ENCODE measurements at regions not wholly inside any gene's neighbourhood (a gene's known extent, or its start where the extent isn't known, plus 50 kb on each side); places are given as distances from the start of the nearest gene placed in this dataset.

- H3K4me3 ChIP-seq (ENCODE audit: low read depth, low read length), result no peak overlapping the region
- H3K9me3 ChIP-seq (ENCODE audit: control insufficient read depth, low read length), result no peaks in the 10 kb centered on the region
- H3K36me3 ChIP-seq (ENCODE audit: control insufficient read depth, insufficient read depth, low read length), result no peaks in the 10 kb centered on the region
- no peaks in the 10 kb centered on the region for H3K27me3 ChIP-seq (ENCODE audit: control insufficient read depth, insufficient read depth, low read length)
- no peaks in the 10 kb centered on the region for H3K4me1 ChIP-seq
- no peak overlapping the region for H3K9ac ChIP-seq
- no peak overlapping the region for H3K27ac ChIP-seq
- H3K4me2 ChIP-seq (ENCODE audit: low read length), result no peak overlapping the region
- no peak for TF ChIP-seq CTCF (IDR thresholded peaks at IDR 0.05)
- no peaks in the 10 kb centered on the region for H3K79me2 ChIP-seq
- H2AFZ ChIP-seq, result no peak overlapping the region
Observed at GRCh38 chr2:129276978-129277584, 702.4 kb upstream of the RAB6C start.

- no peak overlapping the region for H3K4me2 ChIP-seq (ENCODE audit: low read length)
- no peak overlapping the region for H3K27ac ChIP-seq
- H3K27me3 ChIP-seq (ENCODE audit: control insufficient read depth, insufficient read depth, low read length), result no peaks in the 10 kb centered on the region
- H3K9me3 ChIP-seq (ENCODE audit: control insufficient read depth, low read length), result no peaks in the 10 kb centered on the region
- H3K9ac ChIP-seq, result no peak overlapping the region
- no peaks in the 10 kb centered on the region for H3K4me1 ChIP-seq
- no peaks in the 10 kb centered on the region for H3K79me2 ChIP-seq
- no peaks in the 10 kb centered on the region for H3K36me3 ChIP-seq (ENCODE audit: control insufficient read depth, insufficient read depth, low read length)
- no peak overlapping the region for H3K4me3 ChIP-seq (ENCODE audit: low read depth, low read length)
- H2AFZ ChIP-seq, result no peak overlapping the region
- no peak for TF ChIP-seq CTCF (IDR thresholded peaks at IDR 0.05)
Observed at GRCh38 chr2:129277585-129277981, 701.9 kb upstream of the RAB6C start.

DNA sequence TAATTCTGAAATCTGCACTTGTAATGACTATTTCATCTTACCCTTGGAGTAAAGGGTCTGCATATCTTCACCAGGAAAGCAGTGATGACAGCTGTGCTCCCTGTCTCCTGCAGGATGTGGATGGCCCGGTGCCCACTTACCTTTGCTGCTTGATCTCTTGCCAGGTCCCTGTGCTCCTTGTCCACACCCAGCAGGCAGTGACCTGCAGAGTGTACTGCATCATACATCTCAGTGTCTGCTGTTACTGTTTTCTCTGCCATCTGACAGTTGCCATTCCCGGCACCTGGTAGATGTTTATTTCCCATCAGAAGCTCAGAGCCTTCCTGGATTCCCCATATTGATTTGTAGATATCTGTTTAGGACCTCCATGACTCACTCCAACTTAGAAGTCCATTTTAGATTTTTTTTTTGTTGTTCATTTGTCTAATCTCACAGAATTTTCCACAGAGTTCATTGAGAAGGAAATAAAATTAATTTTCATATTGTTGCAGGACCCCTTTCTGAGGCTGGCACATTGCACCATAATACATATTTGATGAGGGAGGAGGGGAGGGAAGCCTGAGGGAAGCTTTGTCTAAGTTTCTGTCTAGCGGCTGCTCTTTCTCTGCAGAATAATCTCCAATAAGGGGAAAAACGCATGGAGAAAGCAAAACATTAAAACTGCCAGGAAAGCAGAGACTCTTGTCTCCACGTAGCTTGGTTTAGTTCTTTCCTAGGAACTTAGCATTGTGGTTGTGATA, 697.5 kb upstream of the RAB6C start:
- H3K36me3 ChIP-seq (ENCODE audit: control insufficient read depth, insufficient read depth, low read length), result no peaks in the 10 kb centered on the region
- no peak overlapping the region for H3K27ac ChIP-seq
- H3K4me2 ChIP-seq (ENCODE audit: low read length), result no peak overlapping the region
- no peaks in the 10 kb centered on the region for H3K9me3 ChIP-seq (ENCODE audit: control insufficient read depth, low read length)
- no peaks in the 10 kb centered on the region for H3K27me3 ChIP-seq (ENCODE audit: control insufficient read depth, insufficient read depth, low read length)
- no peak overlapping the region for H3K9ac ChIP-seq
- no peak overlapping the region for H2AFZ ChIP-seq
- TF ChIP-seq CTCF (IDR thresholded peaks at IDR 0.05), result no peak
- no peaks in the 10 kb centered on the region for H3K79me2 ChIP-seq
- H3K4me3 ChIP-seq (ENCODE audit: low read depth, low read length), result no peak overlapping the region
- H3K4me1 ChIP-seq, result no peaks in the 10 kb centered on the region

DNA sequence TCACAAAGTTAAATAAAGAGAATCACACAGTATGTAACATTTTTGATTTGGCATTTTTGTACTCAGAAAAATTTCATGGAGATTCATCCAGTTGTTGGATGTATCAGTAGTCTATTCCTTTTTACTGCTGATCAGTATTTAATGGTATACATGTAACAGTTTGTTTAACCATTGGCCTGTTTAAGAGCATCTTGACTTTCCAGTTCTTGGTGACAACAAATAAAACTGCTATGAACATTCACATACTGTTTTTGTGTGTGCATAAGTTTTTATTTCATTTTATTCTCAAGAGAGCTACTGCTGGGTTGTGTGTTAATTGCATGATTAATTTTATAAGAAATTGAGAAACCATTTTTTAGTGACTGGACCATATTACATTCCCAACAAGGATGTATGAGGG, 694.5 kb upstream of the RAB6C start:
- H3K4me2 ChIP-seq (ENCODE audit: low read length), result no peak overlapping the region
- no peaks in the 10 kb centered on the region for H3K36me3 ChIP-seq (ENCODE audit: control insufficient read depth, insufficient read depth, low read length)
- TF ChIP-seq CTCF (IDR thresholded peaks at IDR 0.05), result no peak
- H3K4me1 ChIP-seq, result no peaks in the 10 kb centered on the region
- H3K9me3 ChIP-seq (ENCODE audit: control insufficient read depth, low read length), result no peaks in the 10 kb centered on the region
- H3K4me3 ChIP-seq (ENCODE audit: low read depth, low read length), result no peak overlapping the region
- no peak overlapping the region for H3K9ac ChIP-seq
- no peak overlapping the region for H2AFZ ChIP-seq
- no peaks in the 10 kb centered on the region for H3K79me2 ChIP-seq
- no peaks in the 10 kb centered on the region for H3K27me3 ChIP-seq (ENCODE audit: control insufficient read depth, insufficient read depth, low read length)
- H3K27ac ChIP-seq, result no peak overlapping the region

GRCh38 chr2:129293326-129293725, 686.1 kb upstream of the RAB6C start:
- H3K4me1 ChIP-seq, result no peaks in the 10 kb centered on the region
- H2AFZ ChIP-seq, result no peak overlapping the region
- no peak for TF ChIP-seq CTCF (IDR thresholded peaks at IDR 0.05)

More at GRCh38 chr2:129293326-129293725, 686.1 kb upstream of the RAB6C start:
- Histone ChIP-seq H3K9me3 (ENCODE audit: control insufficient read depth, low read length) (no peaks in the 10 kb centered on the region), H3K9ac (no peak overlapping the region), H3K4me3 (ENCODE audit: low read depth, low read length) (no peak overlapping the region), H3K79me2 (no peaks in the 10 kb centered on the region), H3K27ac (no peak overlapping the region), H3K4me2 (ENCODE audit: low read length) (no peak overlapping the region), H3K36me3 (ENCODE audit: control insufficient read depth, insufficient read depth, low read length) (no peaks in the 10 kb centered on the region), H3K27me3 (ENCODE audit: control insufficient read depth, insufficient read depth, low read length) (no peaks in the 10 kb centered on the region)

Data from parathyroid adenoma (tissue), 2 donors.